IPS-15b (cell line): ENCODE measurements at regions not wholly inside any gene's neighbourhood (a gene's known extent, or its start where the extent isn't known, plus 50 kb on each side); places are given as distances from the start of the nearest gene placed in this dataset.

Experiments used
- H3K27me3 ChIP-seq: one replicate; pipeline ENCODE4 v1.6.1; 2013; ENCODE audit warnings: low read length; ENCODE audit not compliant: control insufficient read depth, insufficient read depth
- H3K36me3 ChIP-seq: one replicate; pipeline ENCODE4 v1.6.1; 2013; ENCODE audit warnings: low read length; ENCODE audit not compliant: control insufficient read depth, insufficient read depth
- H3K4me1 ChIP-seq: one replicate; pipeline ENCODE4 v1.6.1; 2013; ENCODE audit warnings: mild to moderate bottlenecking, low read length; ENCODE audit not compliant: control insufficient read depth, insufficient read depth
- H3K4me3 ChIP-seq: one replicate; pipeline ENCODE4 v1.5.1; 2013; ENCODE audit warnings: low read depth, low read length
- H3K9ac ChIP-seq: one replicate; pipeline ENCODE4 v1.6.1; 2013; ENCODE audit warnings: low read depth, mild to moderate bottlenecking, low read length
- H3K9me3 ChIP-seq: one replicate; pipeline ENCODE4 v1.6.1; 2013; ENCODE audit warnings: mild to moderate bottlenecking, low read length; ENCODE audit not compliant: control insufficient read depth, insufficient read depth

- Histone ChIP-seq H3K36me3 (no peaks in the 10 kb centered on the region), H3K4me1 (peaks cover 4% of the 10 kb centered on the region), H3K4me3 (no peak overlapping the region), H3K27me3 (no peaks in the 10 kb centered on the region), H3K9ac (no peak overlapping the region), H3K9me3 (no peaks in the 10 kb centered on the region)
These were observed 142.8 kb downstream of the NUAK1 start for GRCh38 chr12:105995961-105996431.

GRCh38 chr12:105998561-105998960 is 140.2 kb downstream of the NUAK1 start:
- no peaks in the 10 kb centered on the region for H3K4me1 ChIP-seq
- H3K9ac ChIP-seq = no peak overlapping the region
- H3K4me3 ChIP-seq = no peak overlapping the region
- no peaks in the 10 kb centered on the region for H3K27me3 ChIP-seq
- no peaks in the 10 kb centered on the region for H3K36me3 ChIP-seq
- H3K9me3 ChIP-seq = no peaks in the 10 kb centered on the region

- Histone ChIP-seq H3K36me3 (no peaks in the 10 kb centered on the region), H3K4me3 (no peak overlapping the region), H3K27me3 (no peaks in the 10 kb centered on the region), H3K9me3 (no peaks in the 10 kb centered on the region), H3K4me1 (no peaks in the 10 kb centered on the region), H3K9ac (no peak overlapping the region)
These were observed 138.2 kb downstream of the NUAK1 start for GRCh38 chr12:106000382-106001104.

GRCh38 chr12:106001105-106001836 is 137.5 kb downstream of the NUAK1 start:
- Histone ChIP-seq H3K27me3 (no peaks in the 10 kb centered on the region), H3K4me1 (no peaks in the 10 kb centered on the region), H3K4me3 (no peak overlapping the region), H3K9ac (no peak overlapping the region), H3K36me3 (no peaks in the 10 kb centered on the region), H3K9me3 (no peaks in the 10 kb centered on the region)

GRCh38 chr12:106001837-106002218 is 136.9 kb downstream of the NUAK1 start:
- H3K4me3 ChIP-seq = no peak overlapping the region
- no peak overlapping the region for H3K9ac ChIP-seq
- H3K36me3 ChIP-seq = no peaks in the 10 kb centered on the region
- H3K9me3 ChIP-seq = no peaks in the 10 kb centered on the region
- H3K27me3 ChIP-seq = no peaks in the 10 kb centered on the region
- H3K4me1 ChIP-seq = no peaks in the 10 kb centered on the region

- Histone ChIP-seq H3K36me3 (no peaks in the 10 kb centered on the region), H3K9ac (no peak overlapping the region), H3K9me3 (no peaks in the 10 kb centered on the region), H3K4me1 (no peaks in the 10 kb centered on the region), H3K27me3 (no peaks in the 10 kb centered on the region), H3K4me3 (no peak overlapping the region)
These were observed 135.5 kb downstream of the NUAK1 start for GRCh38 chr12:106003297-106003696.

DNA sequence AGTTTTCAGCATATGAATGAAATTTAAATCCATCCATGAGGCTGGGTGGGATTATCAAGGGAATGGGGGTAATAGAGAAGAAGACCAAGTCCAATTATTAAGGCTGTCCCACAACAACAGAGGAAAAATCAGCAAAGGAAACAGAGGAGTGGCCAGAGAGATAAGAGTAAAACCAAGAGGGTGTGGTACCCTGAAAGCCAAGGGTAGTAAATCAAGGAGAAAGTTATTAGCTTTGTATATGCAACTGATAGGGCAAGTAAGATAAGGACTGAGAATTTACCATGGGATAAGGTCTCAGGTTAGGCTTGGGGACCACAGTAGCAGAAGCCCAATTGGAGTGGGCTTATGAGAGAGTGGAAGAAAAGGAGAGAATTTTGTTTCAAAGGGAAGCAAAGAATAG is 134.5 kb downstream of the NUAK1 start:
- H3K9ac ChIP-seq = no peak overlapping the region
- no peaks in the 10 kb centered on the region for H3K9me3 ChIP-seq
- H3K4me3 ChIP-seq = no peak overlapping the region
- H3K4me1 ChIP-seq = no peaks in the 10 kb centered on the region
- no peaks in the 10 kb centered on the region for H3K27me3 ChIP-seq
- H3K36me3 ChIP-seq = no peaks in the 10 kb centered on the region

- no peaks in the 10 kb centered on the region for H3K9me3 ChIP-seq
- no peaks in the 10 kb centered on the region for H3K4me1 ChIP-seq
- no peaks in the 10 kb centered on the region for H3K36me3 ChIP-seq
- no peak overlapping the region for H3K4me3 ChIP-seq
- no peaks in the 10 kb centered on the region for H3K27me3 ChIP-seq
- no peak overlapping the region for H3K9ac ChIP-seq
These were observed 132.4 kb downstream of the NUAK1 start for GRCh38 chr12:106006382-106006781.

DNA sequence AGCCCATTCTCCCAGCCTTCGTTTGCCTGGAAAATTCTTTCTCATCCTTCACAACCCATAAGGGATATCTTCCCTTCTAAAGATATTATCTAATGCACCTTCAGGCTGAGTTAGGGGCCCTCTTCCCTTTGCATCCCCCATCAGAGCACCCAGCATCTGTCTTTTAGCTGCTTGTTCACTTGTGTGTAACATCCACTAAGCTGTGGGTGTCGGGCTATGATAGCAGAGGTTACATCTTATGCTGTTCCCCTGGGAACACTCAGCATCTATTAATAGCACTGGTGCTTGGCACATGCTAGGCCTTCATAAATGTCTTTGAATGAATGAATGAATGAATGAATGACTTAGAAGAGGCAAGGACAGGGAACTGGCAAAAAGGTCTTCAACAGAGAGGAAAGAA is 131.8 kb downstream of the NUAK1 start:
- no peak overlapping the region for H3K9ac ChIP-seq
- no peaks in the 10 kb centered on the region for H3K36me3 ChIP-seq
- no peaks in the 10 kb centered on the region for H3K4me1 ChIP-seq
- H3K4me3 ChIP-seq = no peak overlapping the region
- no peaks in the 10 kb centered on the region for H3K27me3 ChIP-seq
- no peaks in the 10 kb centered on the region for H3K9me3 ChIP-seq

DNA sequence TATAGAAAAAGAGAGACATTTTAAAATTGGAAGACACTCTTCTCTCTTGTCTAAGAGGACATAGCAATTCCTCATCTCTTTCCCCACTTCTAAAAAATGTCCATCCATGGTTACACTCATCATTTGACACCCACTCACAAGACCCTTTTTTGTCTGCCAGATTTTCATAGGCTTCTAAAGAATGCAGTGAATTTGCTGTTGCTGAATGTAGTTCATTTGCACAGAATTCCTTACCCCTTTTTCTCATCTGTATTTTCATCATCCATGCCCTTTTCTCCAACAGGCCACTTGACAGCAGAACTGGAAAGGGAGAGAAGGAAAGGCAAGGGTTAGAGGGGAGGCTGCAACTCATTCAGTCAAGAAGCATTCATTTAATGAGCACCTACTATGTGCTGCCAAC is 128.0 kb downstream of the NUAK1 start:
- H3K27me3 ChIP-seq = no peaks in the 10 kb centered on the region
- H3K9me3 ChIP-seq = no peaks in the 10 kb centered on the region
- H3K9ac ChIP-seq = no peak overlapping the region
- H3K4me1 ChIP-seq = no peaks in the 10 kb centered on the region
- no peak overlapping the region for H3K4me3 ChIP-seq
- H3K36me3 ChIP-seq = no peaks in the 10 kb centered on the region
